ENCODE measurements at regions not wholly inside any gene's neighbourhood (a gene's known extent, or its start where the extent isn't known, plus 50 kb on each side); places are given as distances from the start of the nearest gene placed in this dataset.
"Not testable (repeated sequence)": the region's sequence is repeated elsewhere in the genome, so short reads cannot be mapped to it uniquely, and the experiment has no call there.

DNA sequence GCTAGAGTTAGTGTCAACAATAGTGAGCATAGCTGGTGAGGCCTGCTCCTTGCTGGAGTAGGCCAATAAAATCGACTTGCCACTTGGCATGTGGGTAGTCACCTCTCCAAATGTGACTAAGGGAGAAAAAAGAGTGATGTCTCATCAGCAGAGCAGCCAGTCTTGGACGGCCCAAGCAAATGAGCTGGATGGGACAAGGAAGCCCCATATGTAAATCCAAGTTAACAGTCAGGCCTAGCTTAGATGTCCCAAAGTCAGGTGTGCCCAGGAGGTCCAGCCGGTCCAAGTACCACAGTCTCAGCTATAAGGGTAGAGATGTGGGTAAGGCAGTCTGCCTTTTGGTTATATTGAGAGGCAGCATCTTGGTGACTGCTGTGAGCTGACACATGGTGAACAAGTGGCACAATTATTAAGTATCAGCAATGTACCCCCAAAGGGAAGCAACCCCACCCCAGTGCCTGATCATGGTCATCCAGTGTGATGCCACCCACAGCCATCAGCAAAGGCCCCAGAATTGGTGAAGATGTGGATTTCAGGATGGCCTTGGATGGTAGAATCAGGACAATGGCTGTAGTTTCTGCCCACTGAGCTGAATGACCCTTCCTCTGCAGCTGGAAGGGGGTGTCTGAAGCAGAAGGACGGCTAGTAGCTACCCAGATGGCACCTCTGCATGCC lies 83.4 kb downstream of the TNFRSF13B start:
- no peaks in the 10 kb centered on the region for H3K27me3 Mint-ChIP-seq
- intact Hi-C loops (cut with micrococcal nuclease) = no loop called here
- ATAC-seq (ENCODE audit: low read depth) (no peak), DNase-seq (no peak)
- POLR2A ChIA-PET = no interaction called here
- TF ChIP-seq, protein P1, sequence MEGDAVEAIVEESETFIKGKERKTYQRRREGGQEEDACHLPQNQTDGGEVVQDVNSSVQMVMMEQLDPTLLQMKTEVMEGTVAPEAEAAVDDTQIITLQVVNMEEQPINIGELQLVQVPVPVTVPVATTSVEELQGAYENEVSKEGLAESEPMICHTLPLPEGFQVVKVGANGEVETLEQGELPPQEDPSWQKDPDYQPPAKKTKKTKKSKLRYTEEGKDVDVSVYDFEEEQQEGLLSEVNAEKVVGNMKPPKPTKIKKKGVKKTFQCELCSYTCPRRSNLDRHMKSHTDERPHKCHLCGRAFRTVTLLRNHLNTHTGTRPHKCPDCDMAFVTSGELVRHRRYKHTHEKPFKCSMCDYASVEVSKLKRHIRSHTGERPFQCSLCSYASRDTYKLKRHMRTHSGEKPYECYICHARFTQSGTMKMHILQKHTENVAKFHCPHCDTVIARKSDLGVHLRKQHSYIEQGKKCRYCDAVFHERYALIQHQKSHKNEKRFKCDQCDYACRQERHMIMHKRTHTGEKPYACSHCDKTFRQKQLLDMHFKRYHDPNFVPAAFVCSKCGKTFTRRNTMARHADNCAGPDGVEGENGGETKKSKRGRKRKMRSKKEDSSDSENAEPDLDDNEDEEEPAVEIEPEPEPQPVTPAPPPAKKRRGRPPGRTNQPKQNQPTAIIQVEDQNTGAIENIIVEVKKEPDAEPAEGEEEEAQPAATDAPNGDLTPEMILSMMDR (IDR thresholded peaks at IDR 0.05) = no peak
- H3K9me3 Mint-ChIP-seq = no peaks in the 10 kb centered on the region
- no peak overlapping the region for H3K4me3 Mint-ChIP-seq
- H3K27ac Mint-ChIP-seq = no peak overlapping the region
- H3K36me3 Mint-ChIP-seq (ENCODE audit: low read depth) = no peaks in the 10 kb centered on the region
- CTCF ChIA-PET = no interaction called here
- H3K4me1 Mint-ChIP-seq = no peaks in the 10 kb centered on the region

DNA sequence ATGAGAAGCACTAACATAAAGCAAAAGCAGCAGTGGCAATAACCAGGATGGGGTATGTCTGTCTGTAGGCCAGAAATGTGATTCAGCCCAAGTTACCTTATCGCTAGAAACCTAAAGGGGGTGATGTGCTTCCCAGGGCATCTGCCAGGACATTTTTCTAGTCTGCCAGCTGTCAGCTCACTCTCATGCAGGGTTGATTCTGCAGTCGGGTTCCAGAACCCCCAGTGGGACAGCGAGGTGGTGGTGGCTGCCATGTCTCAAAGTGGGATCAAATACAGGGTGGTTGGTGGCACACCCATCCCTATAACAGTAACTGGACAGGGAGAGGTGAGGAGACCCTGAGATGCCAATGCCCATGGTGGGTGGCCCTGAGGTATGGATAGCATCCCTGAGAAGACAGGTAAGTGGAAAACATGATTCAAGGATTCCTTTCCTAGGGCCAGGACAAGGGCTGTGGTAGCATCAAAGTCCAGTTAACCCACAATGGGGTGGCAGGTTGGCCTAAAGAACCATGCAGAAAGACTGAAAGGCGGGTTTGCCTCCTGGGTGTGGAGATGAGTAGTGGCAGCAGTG lies 84.3 kb downstream of the TNFRSF13B start:
- Mint-ChIP-seq H3K27me3 (no peaks in the 10 kb centered on the region), H3K36me3 (ENCODE audit: low read depth) (no peaks in the 10 kb centered on the region), H3K4me1 (no peaks in the 10 kb centered on the region), H3K9me3 (no peaks in the 10 kb centered on the region), H3K27ac (no peak overlapping the region), H3K4me3 (no peak overlapping the region)
- intact Hi-C loops (cut with micrococcal nuclease) = no loop called here
- ChIA-PET POLR2A (no interaction called here), CTCF (no interaction called here)
- ATAC-seq (ENCODE audit: low read depth) = no peak
- TF ChIP-seq, protein P1 (IDR thresholded peaks at IDR 0.05) = no peak
- no peak for DNase-seq

DNA sequence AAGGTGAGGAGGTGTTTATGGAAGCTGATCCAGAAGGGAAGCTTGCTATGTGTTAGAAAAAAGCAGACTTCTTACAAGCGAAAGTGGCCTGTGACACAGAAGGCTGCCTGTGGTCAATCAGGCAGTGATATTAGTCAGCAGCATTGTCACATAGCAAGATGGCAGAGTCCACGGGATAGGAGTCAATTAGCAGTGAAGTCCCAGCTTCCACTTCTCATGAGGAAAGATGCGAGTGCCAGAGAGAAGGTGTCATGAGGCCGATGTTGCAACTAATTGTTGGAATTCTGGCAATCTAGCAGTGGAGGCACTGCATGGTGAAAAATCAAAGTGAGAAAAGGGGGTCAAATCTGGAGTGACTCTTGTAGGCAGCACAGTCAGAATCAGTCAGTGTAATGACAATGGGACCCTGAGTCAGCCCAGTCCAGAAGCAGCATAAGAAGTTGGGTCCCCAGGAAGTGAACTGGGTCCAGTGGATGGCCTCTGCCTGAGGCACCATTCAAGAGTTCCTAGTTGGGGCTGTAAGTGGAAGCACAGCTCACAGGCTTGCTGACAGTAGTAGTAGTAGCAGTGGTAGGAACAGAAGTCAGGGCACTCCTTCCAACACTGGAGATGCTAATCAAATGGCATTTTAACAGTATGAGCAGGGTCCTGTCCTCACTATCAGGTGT lies 85.1 kb downstream of the TNFRSF13B start:
- intact Hi-C loops (cut with micrococcal nuclease) = no loop called here
- no peaks in the 10 kb centered on the region for H3K36me3 Mint-ChIP-seq (ENCODE audit: low read depth)
- POLR2A ChIA-PET = no interaction called here

DNA sequence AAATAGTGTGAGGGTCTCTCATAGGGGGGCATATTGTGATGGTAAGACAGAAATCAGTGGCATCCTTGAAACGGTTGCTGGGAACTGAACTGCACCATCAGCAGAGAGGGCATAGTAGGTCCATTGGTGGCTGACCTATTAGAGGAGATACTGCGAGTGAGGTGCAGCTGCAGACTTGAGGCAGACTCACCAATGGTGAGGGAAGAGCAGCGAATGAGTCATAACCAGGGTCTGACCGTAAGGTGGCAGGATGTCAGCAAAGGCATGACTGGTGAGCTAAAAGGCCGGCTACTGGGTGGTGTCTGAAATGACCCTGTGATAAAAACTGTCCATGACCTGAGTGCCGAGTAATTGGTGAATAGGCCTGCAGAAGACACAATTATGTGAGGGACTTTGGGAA lies 86.7 kb downstream of the TNFRSF13B start:
- CTCF ChIA-PET, H3K4me3 Mint-ChIP-seq, H3K9me3 Mint-ChIP-seq: not testable (repeated sequence)

More for the DNA sequence above, 85.1 kb downstream of the TNFRSF13B start:
- H3K4me3 Mint-ChIP-seq = no peak overlapping the region
- no peaks in the 10 kb centered on the region for H3K4me1 Mint-ChIP-seq
- no peak overlapping the region for H3K27ac Mint-ChIP-seq
- CTCF ChIA-PET = no interaction called here
- ATAC-seq (ENCODE audit: low read depth) (no peak), DNase-seq (no peak)
- no peaks in the 10 kb centered on the region for H3K27me3 Mint-ChIP-seq
- H3K9me3 Mint-ChIP-seq = no peaks in the 10 kb centered on the region
- TF ChIP-seq, protein P1 (IDR thresholded peaks at IDR 0.05) = no peak

DNA sequence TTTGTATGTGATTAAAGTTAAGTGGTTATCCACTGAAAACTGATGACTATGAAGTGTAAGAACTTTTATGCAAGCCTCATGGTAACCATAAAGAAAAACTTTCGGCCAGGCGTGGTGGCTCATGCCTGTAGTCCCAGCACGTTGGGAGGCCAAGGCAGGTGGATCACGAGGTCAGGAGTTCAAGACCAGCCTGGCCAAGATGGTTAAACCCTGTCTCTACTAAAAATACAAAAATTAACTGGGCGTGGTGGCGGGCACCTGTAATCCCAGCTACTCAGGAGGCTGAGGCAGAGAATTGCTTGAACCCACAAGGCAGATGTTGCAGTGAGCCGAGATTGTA lies 89.0 kb downstream of the TNFRSF13B start:
- H3K27ac Mint-ChIP-seq; DNase-seq; ATAC-seq (ENCODE audit: low read depth); H3K4me3 Mint-ChIP-seq; H3K4me1 Mint-ChIP-seq; H3K27me3 Mint-ChIP-seq; intact Hi-C loops (cut with micrococcal nuclease); H3K36me3 Mint-ChIP-seq (ENCODE audit: low read depth); POLR2A ChIA-PET; H3K9me3 Mint-ChIP-seq; CTCF ChIA-PET: not testable (repeated sequence)

More for the DNA sequence above, 86.7 kb downstream of the TNFRSF13B start:
- intact Hi-C loops (cut with micrococcal nuclease); POLR2A ChIA-PET; H3K27me3 Mint-ChIP-seq; H3K4me1 Mint-ChIP-seq; H3K36me3 Mint-ChIP-seq (ENCODE audit: low read depth); H3K27ac Mint-ChIP-seq; ATAC-seq (ENCODE audit: low read depth); DNase-seq: not testable (repeated sequence)

DNA sequence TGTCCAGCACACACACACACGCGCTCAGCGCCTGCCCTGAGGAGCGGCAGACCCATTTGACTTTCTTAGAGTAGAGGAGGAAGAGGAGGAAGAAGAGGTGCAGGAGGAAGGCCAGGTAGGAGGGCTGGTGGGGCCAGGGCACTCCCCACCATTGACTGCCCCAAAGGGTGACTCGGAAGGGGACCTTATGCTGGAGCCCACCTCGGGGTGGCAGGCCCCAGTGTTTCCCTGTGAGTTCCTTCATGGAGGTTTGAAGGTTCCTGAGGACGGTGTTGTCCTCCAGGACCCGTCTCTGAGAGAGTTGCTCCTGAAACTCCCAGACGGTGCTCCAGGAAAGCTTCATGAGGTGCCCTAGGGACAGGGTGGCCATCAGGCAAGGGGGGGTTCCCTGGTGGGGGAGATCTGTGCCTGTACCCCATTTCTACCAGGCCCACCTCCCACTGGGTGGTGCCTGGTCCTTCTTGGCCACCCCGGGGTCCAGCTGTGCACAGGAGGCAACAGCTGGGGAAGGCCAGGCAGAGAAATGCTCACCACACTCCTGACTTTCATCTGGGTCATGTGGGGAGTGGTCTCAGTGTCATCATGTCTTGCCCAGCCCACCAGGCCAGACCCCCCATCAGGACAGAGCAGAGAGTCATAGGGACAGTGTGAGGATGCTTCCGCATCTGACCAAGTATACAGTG lies 89.5 kb downstream of the TNFRSF13B start:
- intact Hi-C loops (cut with micrococcal nuclease) = no loop called here
- H3K4me3 Mint-ChIP-seq = no peak overlapping the region
- TF ChIP-seq, protein P1 (IDR thresholded peaks at IDR 0.05) = no peak
- no peaks in the 10 kb centered on the region for H3K27me3 Mint-ChIP-seq
- H3K27ac Mint-ChIP-seq = no peak overlapping the region
- ChIA-PET CTCF (no interaction called here), POLR2A (no interaction called here)
- DNase-seq = no peak
- H3K4me1 Mint-ChIP-seq = no peaks in the 10 kb centered on the region
- H3K36me3 Mint-ChIP-seq (ENCODE audit: low read depth) = no peaks in the 10 kb centered on the region
- H3K9me3 Mint-ChIP-seq = no peaks in the 10 kb centered on the region
- ATAC-seq (ENCODE audit: low read depth) = no peak

Data from activated B cell treated with CpG ODN at 0.5 μM for 24 hours (primary cell).